ENCODE measurements at regions not wholly inside any gene's neighbourhood (a gene's known extent, or its start where the extent isn't known, plus 50 kb on each side); places are given as distances from the start of the nearest gene placed in this dataset.

GRCh38 chr4:188661502-188661901, 522.3 kb downstream of the TRIML1 start:
- CTCF ChIA-PET = no interaction called here
- Histone ChIP-seq H3K9me3 (ENCODE audit: control insufficient read depth, insufficient read depth, low read depth, low read length) (no peaks in the 10 kb centered on the region), H3K4me3 (ENCODE audit: low read depth, low read length) (no peak overlapping the region), H3K36me3 (ENCODE audit: control insufficient read depth in 2 of 2, insufficient read depth in 1 of 2, low read length in 2 of 2) (no peaks in the 10 kb centered on the region), H3K27ac (ENCODE audit: extremely low read depth, low read depth, low read length) (no peak overlapping the region), H3K4me1 (ENCODE audit: control insufficient read depth, insufficient read depth, low read length) (no peaks in the 10 kb centered on the region)
- TF ChIP-seq ZNF239 (tag by site-specific recombination; IDR thresholded peaks at IDR 0.05) = no peak
- no peak for TF ChIP-seq ZSCAN4 (tag by site-specific recombination; IDR thresholded peaks at IDR 0.05)
- TF ChIP-seq ZNF19 (tag by site-specific recombination; IDR thresholded peaks at IDR 0.05; ENCODE audit: low read depth) = no peak
- no peak for TF ChIP-seq KLF8 (tag by site-specific recombination; IDR thresholded peaks at IDR 0.05)
- TF ChIP-seq, protein P1, sequence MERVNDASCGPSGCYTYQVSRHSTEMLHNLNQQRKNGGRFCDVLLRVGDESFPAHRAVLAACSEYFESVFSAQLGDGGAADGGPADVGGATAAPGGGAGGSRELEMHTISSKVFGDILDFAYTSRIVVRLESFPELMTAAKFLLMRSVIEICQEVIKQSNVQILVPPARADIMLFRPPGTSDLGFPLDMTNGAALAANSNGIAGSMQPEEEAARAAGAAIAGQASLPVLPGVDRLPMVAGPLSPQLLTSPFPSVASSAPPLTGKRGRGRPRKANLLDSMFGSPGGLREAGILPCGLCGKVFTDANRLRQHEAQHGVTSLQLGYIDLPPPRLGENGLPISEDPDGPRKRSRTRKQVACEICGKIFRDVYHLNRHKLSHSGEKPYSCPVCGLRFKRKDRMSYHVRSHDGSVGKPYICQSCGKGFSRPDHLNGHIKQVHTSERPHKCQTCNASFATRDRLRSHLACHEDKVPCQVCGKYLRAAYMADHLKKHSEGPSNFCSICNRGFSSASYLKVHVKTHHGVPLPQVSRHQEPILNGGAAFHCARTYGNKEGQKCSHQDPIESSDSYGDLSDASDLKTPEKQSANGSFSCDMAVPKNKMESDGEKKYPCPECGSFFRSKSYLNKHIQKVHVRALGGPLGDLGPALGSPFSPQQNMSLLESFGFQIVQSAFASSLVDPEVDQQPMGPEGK (tag by site-specific recombination; IDR thresholded peaks at IDR 0.05) = no peak
- no peak for TF ChIP-seq ZNF660 (tag by site-specific recombination; IDR thresholded peaks at IDR 0.05)
- TF ChIP-seq ZBTB44 (tag by site-specific recombination; IDR thresholded peaks at IDR 0.05) = no peak
- TF ChIP-seq INSM2 (tag by site-specific recombination; IDR thresholded peaks at IDR 0.05) = no peak
- TF ChIP-seq ZNF623 (tag by site-specific recombination; IDR thresholded peaks at IDR 0.05) = no peak
- TF ChIP-seq, protein P2, sequence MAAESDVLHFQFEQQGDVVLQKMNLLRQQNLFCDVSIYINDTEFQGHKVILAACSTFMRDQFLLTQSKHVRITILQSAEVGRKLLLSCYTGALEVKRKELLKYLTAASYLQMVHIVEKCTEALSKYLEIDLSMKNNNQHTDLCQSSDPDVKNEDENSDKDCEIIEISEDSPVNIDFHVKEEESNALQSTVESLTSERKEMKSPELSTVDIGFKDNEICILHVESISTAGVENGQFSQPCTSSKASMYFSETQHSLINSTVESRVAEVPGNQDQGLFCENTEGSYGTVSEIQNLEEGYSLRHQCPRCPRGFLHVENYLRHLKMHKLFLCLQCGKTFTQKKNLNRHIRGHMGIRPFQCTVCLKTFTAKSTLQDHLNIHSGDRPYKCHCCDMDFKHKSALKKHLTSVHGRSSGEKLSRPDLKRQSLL (tag by site-specific recombination; IDR thresholded peaks at IDR 0.05) = no peak
- no peak for TF ChIP-seq ZNF121 (tag by site-specific recombination; IDR thresholded peaks at IDR 0.05)
- TF ChIP-seq ZNF16 (tag by site-specific recombination; IDR thresholded peaks at IDR 0.05; ENCODE audit: low read depth) = no peak
- no peak for TF ChIP-seq REST (tag by site-specific recombination; IDR thresholded peaks at IDR 0.05)
- no peak for TF ChIP-seq ZNF473 (tag by site-specific recombination; IDR thresholded peaks at IDR 0.05)
- POLR2A ChIA-PET = no interaction called here

DNA sequence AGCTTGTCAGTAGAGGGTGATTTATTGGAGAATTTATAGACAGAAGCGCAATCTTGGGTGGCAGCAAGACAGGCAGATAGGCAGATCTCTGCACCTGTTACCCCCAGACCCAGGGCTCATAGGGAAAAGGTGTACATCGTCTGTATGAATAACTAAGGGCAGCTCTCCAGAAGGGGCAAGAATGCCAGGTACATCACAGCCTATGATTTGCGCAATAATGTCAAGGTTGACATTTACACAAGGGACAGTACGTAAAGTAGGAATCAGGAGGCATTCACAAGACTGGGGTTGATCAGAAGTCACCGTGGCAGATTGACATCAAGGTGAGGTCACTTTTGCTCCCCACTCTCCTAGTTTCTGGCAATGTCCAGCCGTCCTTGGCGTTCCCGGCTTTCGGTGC, 524.1 kb downstream of the TRIML1 start:
- ChIA-PET CTCF (no interaction called here), POLR2A (no interaction called here)
- no peaks in the 10 kb centered on the region for H3K9me3 ChIP-seq (ENCODE audit: control insufficient read depth, insufficient read depth, low read depth, low read length)
- no peak for TF ChIP-seq PRDM1 (tag by site-specific recombination; IDR thresholded peaks at IDR 0.05)
- TF ChIP-seq ZNF169 (tag by site-specific recombination; IDR thresholded peaks at IDR 0.05) = no peak
- no peak for TF ChIP-seq ZNF843 (tag by site-specific recombination; IDR thresholded peaks at IDR 0.05)
- TF ChIP-seq, protein P3, sequence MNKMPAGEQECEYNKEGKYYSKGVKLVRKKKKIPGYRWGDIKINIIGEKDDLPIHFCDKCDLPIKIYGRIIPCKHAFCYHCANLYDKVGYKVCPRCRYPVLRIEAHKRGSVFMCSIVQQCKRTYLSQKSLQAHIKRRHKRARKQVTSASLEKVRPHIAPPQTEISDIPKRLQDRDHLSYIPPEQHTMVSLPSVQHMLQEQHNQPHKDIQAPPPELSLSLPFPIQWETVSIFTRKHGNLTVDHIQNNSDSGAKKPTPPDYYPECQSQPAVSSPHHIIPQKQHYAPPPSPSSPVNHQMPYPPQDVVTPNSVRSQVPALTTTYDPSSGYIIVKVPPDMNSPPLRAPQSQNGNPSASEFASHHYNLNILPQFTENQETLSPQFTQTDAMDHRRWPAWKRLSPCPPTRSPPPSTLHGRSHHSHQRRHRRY (tag by site-specific recombination; IDR thresholded peaks at IDR 0.05) = no peak
- TF ChIP-seq ZNF791 (tag by site-specific recombination; IDR thresholded peaks at IDR 0.05) = no peak
- no peak for TF ChIP-seq ZNF302 (tag by site-specific recombination; IDR thresholded peaks at IDR 0.05; ENCODE audit: low read depth)
- TF ChIP-seq HOXC10 (CRISPR knock-in tag; IDR thresholded peaks at IDR 0.05) = no peak
- TF ChIP-seq ZNF707 (tag by site-specific recombination; IDR thresholded peaks at IDR 0.05) = no peak
- no peak for TF ChIP-seq ZNF140 (tag by site-specific recombination; IDR thresholded peaks at IDR 0.05)
- TF ChIP-seq, protein P2 (tag by site-specific recombination; IDR thresholded peaks at IDR 0.05) = no peak

More for the DNA sequence above, 524.1 kb downstream of the TRIML1 start:
- H3K27ac ChIP-seq (ENCODE audit: extremely low read depth, low read depth, low read length) = no peak overlapping the region
- no peaks in the 10 kb centered on the region for H3K4me1 ChIP-seq (ENCODE audit: control insufficient read depth, insufficient read depth, low read length)
- no peaks in the 10 kb centered on the region for H3K36me3 ChIP-seq (ENCODE audit: control insufficient read depth in 2 of 2, insufficient read depth in 1 of 2, low read length in 2 of 2)
- H3K4me3 ChIP-seq (ENCODE audit: low read depth, low read length) = no peak overlapping the region
